HuH-7.5 (cell line): ENCODE measurements at regions not wholly inside any gene's neighbourhood (a gene's known extent, or its start where the extent isn't known, plus 50 kb on each side); places are given as distances from the start of the nearest gene placed in this dataset.
"Not testable (repeated sequence)": the region's sequence is repeated elsewhere in the genome, so short reads cannot be mapped to it uniquely, and the experiment has no call there.

Source experiments
- DNase-seq: peaks from one replicate; pipeline ENCODE4 v3.0.0; 2011; ENCODE audit warnings: low spot score

DNA sequence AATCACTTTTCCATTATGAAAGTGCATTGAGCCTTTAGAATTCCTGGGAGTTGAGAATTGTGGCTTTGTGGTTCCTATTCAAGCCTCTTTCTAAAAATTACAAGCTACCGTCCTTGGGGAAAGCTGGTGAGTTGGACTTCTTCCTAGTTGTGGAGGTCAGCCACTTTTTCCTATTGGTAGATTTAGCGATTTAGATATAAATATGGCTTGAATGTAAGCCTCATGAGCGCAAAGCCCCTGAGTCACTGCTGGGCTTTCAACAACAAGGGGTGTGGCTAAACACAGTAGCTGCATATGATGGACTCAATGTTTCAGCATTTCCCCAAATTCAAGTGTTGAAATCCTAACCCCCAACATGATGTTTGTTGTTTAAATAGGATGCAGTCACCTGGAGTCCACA is 150.0 kb upstream of the IGFBP3 start:
- no peak for DNase-seq

DNA sequence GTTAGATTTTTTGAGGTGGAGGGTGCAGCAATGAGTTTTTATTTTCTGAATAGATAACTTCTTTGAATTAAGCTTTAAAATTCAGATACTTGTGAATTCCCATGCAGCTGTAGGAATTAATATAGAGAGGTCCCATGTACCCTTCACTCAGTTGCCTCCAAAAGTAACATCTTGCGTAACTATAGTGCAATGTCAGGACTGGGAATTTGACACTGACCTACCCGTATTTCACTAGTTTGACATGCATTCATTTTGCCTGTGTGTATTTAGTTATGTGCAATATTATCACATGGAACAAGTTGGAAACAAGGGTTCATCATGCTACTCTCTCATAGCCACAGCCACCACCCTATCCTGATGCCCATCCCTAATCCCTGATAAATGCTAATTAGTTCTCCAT is 147.1 kb upstream of the IGFBP3 start:
- no peak for DNase-seq

DNA sequence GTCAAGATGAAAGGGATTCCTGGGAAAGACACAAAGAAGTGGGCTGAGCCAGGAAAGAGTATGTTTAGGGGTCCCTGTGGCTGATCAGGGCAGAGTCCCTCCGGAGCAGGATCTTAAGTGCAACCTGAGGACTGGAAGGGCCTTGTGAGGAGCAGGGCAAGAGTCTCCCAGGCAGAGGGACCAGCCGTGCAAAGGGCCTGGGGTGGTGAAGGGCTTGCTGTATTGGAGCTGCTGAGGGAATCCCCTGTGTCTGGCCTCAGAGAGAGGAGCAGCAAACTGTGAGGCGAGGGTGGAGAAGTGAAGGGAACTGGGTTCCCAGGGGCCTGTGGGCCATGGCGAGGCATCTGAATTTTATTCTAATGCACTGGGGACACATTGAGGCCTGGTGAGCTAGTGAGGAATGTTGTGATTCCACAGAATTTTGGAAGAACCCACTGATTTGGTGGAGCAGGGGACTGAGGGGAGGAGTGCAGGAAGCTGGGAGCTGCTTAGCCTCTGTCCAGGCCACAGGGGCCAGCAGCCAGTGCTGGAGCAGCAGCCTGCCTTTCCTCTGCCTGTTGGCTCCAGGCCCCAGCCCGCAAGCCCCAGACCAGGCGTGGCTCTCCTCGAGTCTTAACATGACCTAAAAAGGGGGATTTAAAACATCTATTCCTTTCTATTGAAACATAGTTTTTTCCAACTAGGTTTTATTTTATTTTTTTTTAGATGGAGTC is 138.4 kb upstream of the IGFBP3 start:
- no peak for DNase-seq

DNA sequence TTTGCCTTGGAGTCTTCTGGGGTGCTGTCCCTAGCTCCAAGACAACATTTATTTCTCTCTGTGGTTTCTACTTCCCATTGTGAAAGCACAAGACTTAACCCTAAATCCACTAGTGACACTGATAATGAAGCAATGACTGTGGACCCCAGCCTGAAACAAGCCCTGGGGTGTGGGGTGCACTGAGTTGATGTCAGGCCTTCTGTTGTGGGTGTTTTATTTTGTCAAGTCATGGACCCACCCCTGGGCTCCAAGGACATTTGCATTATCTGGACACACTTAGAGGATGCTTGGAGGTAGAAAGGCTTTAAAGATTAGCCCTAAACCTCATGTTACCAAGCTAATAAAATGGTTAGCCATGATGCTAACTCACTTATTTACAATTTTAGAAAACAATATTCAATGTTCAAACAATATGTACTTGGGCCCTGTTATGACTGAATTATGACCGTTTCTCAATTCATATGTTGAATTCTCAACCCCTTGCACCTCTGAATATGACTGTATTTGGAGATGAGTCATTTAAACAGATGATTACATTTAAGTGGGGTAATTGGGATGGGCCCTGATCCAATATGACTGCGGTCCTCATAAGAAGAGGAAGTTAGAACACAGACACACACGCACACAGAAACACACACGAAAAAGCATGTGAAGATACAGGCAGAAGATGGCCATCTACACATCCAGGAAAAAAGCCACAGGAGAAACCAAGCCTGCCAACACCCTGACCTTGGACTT is 137.2 kb upstream of the IGFBP3 start:
- no peak for DNase-seq

DNA sequence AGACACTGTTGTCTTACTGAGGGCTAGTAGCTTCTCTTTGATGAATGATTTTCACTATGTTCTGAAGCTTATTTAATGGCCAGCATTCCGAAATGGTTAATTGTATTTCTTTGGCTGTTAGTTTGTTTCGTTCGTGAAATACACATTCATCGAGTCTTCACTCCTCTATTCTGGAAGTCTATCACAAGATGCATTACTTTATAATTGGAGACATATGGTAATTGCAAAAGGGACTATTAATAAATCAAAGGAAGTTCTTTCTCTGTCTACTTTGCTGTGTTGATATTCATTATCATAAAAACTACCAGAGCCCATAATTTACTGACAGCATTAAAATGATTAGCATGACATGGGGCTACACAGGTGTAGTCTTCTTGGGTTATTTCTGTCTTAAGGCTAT is 133.8 kb upstream of the IGFBP3 start:
- no peak for DNase-seq

DNA sequence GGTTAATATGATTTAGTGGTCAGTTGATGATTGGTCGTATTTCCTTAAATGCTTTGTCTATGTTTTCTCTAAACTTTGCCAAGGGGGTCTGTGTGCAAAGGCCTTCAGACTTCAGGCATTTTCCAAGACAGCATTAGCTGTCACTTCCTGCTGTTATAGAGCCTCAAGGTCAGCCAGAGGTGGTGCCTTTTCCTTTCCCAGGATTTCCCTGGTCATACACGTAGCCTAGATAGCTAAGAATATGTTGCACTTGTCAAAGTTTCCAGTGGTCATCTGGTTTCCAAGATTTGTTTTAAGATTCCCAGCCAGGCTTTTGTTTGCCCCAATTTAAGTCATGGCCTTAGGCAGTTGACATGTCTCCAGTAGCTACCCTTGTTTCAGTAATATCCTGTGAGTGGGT is 133.2 kb upstream of the IGFBP3 start:
- no peak for DNase-seq

DNA sequence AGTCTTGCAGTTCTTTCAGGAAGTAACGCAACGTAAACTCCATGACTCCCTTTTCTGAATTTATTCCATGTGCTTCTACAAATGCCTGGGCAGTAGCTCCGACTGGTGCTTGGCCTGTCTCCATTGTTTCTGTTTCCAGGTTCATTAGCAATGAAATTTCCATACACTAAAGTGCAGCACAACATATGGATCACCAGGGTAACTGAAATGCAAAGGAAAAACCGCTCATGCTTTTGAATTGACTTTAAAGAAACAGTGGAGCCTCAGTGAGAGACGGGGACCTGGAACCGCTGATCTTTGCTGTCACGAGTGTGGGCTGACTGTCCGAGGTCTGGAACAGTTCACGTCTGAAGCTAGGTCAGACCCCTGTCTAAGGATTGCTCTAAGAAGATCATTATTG is 126.5 kb upstream of the IGFBP3 start:
- DNase-seq: no peak

DNA sequence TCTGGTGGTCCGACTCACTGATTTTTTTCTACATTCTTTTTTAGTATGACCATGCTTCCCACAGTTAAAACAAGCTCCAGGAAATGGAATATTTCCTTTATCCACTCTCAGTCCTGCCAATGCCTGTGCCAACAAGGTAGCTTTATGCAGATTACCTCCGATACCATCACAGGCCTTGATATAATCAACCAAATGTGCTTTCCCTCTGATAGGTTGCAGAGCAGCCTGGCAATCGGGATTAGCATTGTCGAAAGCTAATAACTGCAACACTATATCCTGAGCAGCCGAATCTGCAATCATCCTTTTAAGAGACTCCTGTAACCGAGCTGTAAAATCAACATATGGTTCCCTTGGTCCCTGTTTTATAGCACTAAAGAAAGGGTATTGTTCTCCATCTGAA is 122.3 kb upstream of the IGFBP3 start:
- DNase-seq: not testable (repeated sequence)

DNA sequence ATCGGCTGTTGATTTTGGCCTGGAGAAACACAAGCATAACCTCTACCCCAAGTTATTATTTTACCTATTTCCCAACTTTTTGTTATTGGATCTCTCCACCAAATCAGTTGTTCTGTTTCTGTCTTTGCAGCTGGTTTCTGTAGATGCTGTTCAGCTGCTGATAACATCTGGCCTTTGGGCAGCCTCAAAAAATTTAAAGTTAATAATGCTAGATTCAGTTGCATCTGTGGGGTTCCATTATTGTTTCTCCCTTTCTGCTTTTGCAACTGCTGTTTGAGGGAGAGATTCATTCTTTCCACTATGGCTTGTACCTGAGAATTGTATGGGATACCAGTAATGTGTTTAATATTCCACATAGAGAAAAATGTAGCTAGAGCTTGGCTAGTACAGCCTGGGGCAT is 118.7 kb upstream of the IGFBP3 start:
- not testable (repeated sequence) for DNase-seq

DNA sequence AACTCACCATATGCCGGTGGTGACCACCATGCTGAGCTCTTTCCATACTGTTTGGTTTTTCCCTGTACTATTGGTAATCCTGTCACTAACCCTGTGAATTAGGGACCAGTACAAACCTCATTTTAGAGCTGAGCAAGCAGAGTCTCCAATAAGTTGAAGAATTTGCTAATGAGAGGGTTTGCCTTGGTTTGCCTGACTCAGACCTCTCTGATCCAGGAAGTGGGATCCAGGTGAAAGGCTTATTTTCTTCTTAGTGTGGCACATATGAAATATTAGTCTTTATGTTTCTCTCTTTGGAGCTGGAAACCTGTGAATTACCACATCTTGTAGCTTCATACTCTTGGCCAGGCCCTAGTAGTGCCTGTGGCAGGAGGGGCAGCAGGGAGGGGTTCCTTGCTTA is 114.1 kb upstream of the IGFBP3 start:
- no peak for DNase-seq

DNA sequence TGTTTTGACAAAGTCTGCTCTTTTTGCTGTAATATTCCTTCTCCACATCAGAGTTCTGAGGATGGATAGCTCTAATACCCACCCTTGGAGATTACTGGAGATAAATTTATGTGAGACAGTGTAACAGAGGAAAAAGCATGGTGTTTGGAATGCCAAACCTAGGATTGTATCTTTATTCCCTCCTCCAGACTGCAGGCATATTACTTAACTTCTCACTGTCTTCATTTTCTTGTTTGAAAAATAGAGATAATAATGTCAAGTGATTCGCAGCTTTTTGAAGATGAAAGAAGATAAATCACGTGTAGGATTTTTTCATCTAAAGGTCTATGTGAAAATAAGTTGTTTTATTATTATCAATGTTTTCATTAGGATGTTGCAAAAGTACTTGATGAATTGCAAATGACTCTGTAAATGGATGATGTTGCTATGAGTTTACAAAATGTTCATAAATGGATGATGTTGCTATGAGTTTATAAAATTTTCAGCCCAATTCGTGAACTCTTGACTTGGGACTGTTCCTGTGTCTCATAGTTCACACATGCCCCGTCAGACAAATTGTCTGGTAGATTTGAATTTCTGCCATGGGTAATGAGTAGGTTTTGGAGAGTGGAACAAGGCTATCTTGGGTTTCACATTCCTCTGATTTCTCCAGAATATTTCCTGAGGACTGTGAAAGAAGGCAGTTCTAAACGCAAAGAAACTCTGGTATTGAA is 113.1 kb upstream of the IGFBP3 start:
- no peak for DNase-seq

DNA sequence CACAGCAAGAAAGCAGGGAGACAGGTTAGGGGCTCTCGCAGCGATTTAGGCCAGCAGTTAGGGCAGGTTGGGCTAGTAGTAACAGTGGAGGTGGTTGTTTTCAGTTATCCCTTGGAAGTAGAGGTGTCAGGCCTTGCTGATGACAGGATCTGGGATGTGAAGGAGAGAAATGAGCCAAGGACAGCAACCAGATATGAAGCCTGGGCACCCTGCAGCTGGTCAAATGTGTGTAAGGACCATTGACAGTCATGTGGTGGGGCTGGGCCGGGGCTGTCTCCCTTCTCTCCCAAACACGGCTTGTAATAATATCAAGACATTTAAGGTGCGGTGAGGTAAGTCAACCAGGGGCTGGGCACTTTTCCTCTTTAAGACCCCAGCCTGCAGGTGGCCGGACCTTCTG is 112.5 kb upstream of the IGFBP3 start:
- no peak for DNase-seq

DNA sequence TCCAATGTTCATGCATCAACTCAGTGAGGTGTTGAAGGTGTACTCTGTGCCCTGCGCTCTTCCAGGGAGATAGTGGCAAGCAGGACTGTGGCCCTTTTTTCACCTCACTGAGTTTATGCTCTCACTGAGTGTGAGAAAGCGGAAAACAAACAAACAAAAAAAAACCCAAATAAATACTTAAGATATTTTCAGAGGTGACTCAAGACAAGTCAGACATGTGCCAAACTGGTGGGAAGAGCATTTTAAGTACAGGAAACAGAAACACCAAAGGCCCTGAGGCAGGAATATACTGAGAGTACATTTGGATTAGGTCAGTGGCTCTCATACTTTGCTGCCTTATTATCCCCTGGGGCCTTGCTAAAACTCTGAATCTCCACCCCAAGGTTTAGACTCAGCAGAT is 111.9 kb upstream of the IGFBP3 start:
- no peak for DNase-seq

DNA sequence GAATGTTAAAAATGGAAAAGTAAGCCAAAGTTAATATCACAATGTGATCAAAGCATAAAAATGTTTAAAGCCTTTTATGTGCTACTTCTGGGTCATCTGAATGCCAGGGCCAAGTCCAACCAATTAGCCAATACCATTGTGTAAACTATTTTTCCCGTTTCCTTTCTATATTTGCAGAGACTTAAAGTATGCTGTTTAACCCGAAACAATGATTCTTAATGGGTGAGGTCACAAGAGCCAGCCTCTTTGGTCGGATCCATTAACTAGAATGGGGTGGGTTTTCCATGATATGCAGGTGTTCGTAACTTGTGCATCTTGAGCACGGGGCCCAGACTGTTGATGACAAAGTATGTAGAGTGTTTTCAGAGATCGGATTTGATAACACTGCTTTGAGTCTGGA is 111.3 kb upstream of the IGFBP3 start:
- no peak for DNase-seq

DNA sequence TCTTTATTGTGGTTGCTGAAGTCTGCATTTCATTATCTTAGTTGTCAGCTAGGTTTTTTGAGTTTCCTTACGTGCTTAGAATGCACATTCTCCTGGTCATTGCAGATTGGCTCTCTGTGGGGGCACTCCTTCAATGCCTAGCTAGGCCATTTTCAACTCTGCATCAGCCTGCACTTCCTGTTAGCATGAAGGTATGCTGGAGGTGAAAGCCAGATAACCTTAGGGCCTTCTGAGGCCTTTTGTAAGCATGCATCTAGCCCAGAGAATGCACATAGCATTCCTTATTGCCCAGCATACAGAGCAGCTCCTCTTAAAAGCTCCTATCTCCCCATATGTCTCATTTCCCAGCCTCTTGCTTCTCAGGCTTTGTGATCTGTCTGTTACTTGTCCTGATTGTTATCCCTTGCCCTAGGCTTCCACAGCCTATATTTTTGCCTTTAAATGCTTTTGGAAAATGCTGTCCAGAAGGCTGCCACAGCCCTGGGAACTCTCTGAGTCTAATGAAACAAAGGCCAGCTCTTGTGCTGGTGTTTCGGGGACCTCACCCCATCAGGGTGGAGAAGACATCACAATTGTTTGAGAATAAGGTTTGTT is 108.1 kb upstream of the IGFBP3 start:
- no peak for DNase-seq

DNA sequence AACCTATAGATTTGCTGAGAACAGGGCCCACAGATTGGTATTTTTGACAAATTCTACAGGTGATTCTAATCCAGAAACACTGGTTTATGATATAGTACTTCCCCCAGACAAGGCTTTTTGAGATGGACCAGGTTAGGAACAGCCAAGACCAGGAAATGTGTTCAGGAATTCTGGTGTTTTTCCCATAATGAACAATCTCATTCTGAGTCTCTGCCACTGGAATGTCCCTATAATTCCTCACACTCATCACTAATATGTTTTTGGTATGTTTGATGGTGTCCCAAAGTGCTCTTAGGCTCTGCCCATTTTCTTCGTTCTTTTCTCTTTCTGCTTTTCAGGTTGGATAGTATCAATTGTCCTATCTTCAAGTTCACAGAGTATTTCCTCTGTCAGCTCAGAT is 107.2 kb upstream of the IGFBP3 start:
- no peak for DNase-seq

DNA sequence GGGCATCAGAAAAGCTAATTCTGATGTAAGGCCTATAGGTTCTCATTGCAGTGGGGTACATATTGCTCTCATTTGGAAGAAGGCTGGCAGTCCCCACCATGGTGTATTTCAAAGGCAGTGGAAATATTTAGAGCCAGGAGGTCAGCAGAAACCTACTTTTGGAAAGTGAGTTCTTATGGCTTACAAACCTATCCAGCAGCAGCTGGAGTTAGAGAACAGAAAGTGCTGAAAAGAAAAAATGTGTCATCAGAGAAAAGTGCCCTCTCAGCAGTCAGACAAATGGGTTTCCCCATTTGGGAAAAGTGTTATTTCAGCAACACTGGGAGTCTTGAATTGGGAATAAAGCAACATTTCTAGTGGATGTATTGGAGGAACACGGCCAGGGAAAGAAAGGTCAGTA is 105.7 kb upstream of the IGFBP3 start:
- no peak for DNase-seq

DNA sequence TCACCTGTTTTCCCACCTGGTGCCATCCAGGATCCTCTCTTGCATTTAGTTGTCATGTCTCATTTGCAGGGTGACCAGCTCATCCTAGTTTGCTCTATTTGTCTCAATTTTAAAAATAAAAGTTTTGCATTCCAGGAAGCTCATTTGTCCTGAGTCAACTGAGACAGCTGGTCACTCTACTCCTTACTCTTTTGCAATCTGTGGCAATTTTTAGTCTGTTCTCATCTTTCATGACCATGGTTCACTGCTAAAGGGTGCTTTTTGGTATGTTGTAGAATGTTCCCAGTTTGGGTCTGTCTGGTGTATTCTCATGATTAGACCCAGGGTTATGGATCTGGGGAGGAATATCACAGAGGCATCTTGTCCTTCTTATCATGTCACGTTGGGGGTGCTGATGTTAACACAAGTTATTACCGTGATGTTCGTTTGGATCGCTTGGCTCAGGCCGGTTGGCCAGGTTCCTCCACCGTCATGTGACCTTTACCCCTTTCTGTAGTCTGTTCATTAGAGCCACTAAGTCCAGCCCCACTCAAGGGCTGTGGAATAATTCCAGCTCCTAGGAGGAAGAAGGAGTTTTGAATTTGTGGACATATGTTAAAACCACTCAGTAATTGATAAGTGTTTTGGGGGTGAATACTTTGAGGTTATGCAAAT is 103.3 kb upstream of the IGFBP3 start:
- DNase-seq: no peak

DNA sequence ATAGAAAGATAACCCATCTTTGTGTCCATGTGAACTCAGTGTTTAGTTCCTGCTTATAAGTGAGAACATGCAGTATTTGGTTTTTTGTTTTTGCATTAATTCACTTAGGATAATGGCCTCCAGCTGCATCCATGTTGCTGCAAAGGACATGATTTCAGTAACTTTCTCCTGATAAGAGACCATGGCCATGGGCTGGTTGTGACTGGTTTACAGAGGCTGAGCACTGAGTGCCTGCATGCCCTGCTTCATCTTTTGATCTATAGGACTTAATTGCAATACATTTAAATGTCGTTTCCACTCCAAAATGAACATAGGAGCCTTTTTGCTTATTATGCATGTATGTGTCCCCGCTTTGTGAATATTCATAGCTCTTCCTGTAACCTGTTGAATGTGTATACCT is 101.3 kb upstream of the IGFBP3 start:
- DNase-seq: no peak

DNA sequence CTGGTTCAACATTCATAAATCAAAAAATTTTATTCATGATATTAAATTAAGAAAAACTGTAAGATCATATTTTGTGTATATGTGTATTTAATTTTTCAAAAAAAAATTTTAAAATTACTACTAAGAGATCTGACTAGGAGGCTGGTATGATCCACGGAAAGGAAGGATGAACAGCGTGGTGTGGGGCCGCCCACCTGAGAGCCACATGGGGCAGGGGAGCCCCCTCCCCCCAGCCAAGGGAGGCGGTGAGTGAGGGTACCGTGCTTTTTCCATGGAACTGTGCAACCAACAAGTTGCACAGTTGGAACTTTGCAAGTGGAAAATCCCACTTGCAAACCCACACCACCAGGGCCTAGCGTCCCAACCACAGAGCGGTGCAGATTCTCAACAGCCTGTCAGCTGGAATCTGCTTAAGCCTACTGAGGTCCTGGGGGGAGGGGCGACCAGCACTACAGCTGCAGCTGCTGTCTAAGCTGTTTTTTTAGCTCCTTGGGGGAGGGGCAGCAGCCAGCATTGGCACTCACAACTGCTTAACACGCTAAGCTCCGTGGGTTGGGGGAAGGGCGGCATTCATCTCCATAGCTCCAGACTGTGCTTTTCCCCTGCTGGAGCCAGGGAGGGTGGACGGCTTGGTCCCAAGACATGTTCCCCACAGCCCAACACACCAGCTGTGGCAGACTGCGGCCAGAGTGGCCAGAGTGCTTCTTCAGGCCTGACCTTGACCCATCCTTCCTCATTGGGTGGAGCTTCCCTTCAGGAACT is 94.2 kb upstream of the IGFBP3 start:
- no peak for DNase-seq

DNA sequence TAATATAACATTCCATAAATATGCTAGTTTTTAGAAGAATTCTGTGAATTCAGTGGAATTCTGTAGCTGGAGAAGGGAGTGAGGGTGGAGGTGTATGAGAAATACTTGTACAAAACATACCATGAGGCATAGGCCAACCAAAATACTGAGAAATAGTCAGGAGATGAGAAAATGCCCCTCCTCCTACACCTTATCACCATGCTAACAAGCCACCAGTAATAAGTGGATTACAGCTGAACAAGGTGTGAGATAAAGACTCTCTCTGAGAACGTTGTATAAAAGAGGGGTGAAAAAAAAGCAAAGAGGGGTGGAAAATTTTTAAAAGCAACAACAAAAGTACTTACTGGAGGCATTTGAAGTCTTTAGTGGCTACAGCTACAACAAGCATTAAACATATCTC is 90.4 kb upstream of the IGFBP3 start:
- no peak for DNase-seq

DNA sequence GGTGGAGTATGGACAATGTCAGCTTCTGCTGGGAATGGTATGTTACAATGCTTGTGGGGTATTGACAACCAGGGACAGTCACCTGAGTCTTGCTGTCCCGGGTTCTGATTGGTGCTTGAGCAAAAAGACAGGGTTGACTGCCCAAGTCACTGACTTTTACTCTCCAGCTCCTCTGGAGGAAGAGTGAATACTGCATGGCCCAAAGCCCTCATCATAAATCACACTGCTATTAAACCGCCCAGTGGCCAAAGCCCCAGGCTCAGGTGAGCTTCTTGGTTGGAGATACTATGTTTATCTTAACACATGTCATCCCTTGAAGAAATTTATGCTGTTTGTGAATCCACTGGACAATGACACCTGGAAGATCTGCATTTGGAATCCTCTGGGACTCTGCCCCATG is 90.0 kb upstream of the IGFBP3 start:
- no peak for DNase-seq
